Neural cell (in vitro differentiated cells): ENCODE measurements at regions not wholly inside any gene's neighbourhood (a gene's known extent, or its start where the extent isn't known, plus 50 kb on each side); places are given as distances from the start of the nearest gene placed in this dataset.

Experiments
- H2AFZ ChIP-seq: fragments of 200-600, 300-800 bp; sonication (generic), shearing (Covaris generic); 2 replicates; pipeline ENCODE4 v1.6.0; 2014; ENCODE audit warnings: low read depth, mild to moderate bottlenecking, antibody characterized with exemption, low read length, moderate library complexity
- H3F3A ChIP-seq: fragments of 200-600 bp; shearing (Covaris generic); 2 replicates; pipeline ENCODE4 v1.6.1; 2016; ENCODE audit warnings: mild to moderate bottlenecking, moderate library complexity, mixed read lengths, antibody characterized with exemption, low read length; ENCODE audit not compliant: insufficient read depth, poor library complexity, severe bottlenecking
- H3K27ac ChIP-seq: fragments of 200-600, 300-800 bp; sonication (generic), shearing (Covaris generic); 2 replicates; pipeline ENCODE4 v1.5.1; 2014; ENCODE audit warnings: mild to moderate bottlenecking, low read length, moderate library complexity
- H3K27me3 ChIP-seq: fragments of 300-800, 200-600 bp; sonication (generic), shearing (Covaris generic); 2 replicates; pipeline ENCODE4 v1.6.0; 2014; ENCODE audit warnings: mild to moderate bottlenecking, low read depth, low read length, moderate library complexity; ENCODE audit not compliant: insufficient read depth
- H3K36me3 ChIP-seq: fragments of 300-800, 200-600 bp; sonication (generic), shearing (Covaris generic); 2 replicates; pipeline ENCODE4 v1.5.1; 2014; ENCODE audit warnings: mild to moderate bottlenecking, antibody characterized with exemption, low read length, moderate library complexity; ENCODE audit not compliant: insufficient read depth
- H3K4me2 ChIP-seq: fragments of 300-800, 200-600 bp; sonication (generic), shearing (Covaris generic); 2 replicates; pipeline ENCODE4 v1.6.0; 2014; ENCODE audit warnings: mild to moderate bottlenecking, low read length
- H3K4me3 ChIP-seq: fragments of 300-800, 200-600 bp; sonication (generic), shearing (Covaris generic); 2 replicates; pipeline ENCODE4 v1.5.1; 2014; ENCODE audit warnings: mild to moderate bottlenecking, low read length, moderate library complexity
- H3K79me2 ChIP-seq: fragments of 200-600 bp; shearing (Covaris generic); replicated peaks from 2 replicates; pipeline ENCODE4 v1.6.0; 2014; ENCODE audit warnings: mild to moderate bottlenecking, low read length, moderate library complexity; ENCODE audit not compliant: insufficient read depth
- H3K9ac ChIP-seq: fragments of 300-800, 200-600 bp; sonication (generic), shearing (Covaris generic); 2 replicates; pipeline ENCODE4 v1.6.1; 2016; ENCODE audit warnings: mild to moderate bottlenecking, low read length, mixed read lengths
- H3K9me2 ChIP-seq: fragments of 200-600 bp; shearing (Covaris generic); 2 replicates; pipeline ENCODE4 v1.6.1; 2016; ENCODE audit warnings: mild to moderate bottlenecking, low read length, mixed read lengths; ENCODE audit not compliant: insufficient read depth
- H3K9me3 ChIP-seq: fragments of 200-600, 300-800 bp; sonication (generic), shearing (Covaris generic); 2 replicates; pipeline ENCODE4 v1.6.1; 2016; ENCODE audit warnings: mild to moderate bottlenecking, mixed run types, low read length, moderate library complexity, mixed read lengths
- H4K20me1 ChIP-seq: fragments of 200-600 bp; shearing (Covaris generic); 2 replicates; pipeline ENCODE4 v1.6.1; 2016; ENCODE audit warnings: mild to moderate bottlenecking, mixed run types; ENCODE audit not compliant: insufficient read depth
- EP300 ChIP-seq: fragments of 450-650 bp; conservative IDR thresholded peaks from 2 replicates; pipeline ENCODE4 v1.6.1; 2014; ENCODE audit warnings: antibody characterized with exemption, mild to moderate bottlenecking, moderate library complexity; ENCODE audit not compliant: poor library complexity, severe bottlenecking
- EZH2 ChIP-seq: fragments of 200-600, 300-800 bp; shearing (Covaris generic), sonication (generic); IDR thresholded peaks from 2 replicates; pipeline ENCODE4 v1.6.1; 2014; ENCODE audit warnings: antibody characterized with exemption, low read length, borderline replicate concordance, mild to moderate bottlenecking; ENCODE audit not compliant: insufficient read depth, poor library complexity, severe bottlenecking
- MXI1 ChIP-seq: fragments of 450-650 bp; conservative IDR thresholded peaks from 2 replicates; pipeline ENCODE4 v1.6.1; 2014; ENCODE audit warnings: antibody characterized with exemption, mild to moderate bottlenecking; ENCODE audit not compliant: poor library complexity, severe bottlenecking
- POLR2AphosphoS5 ChIP-seq: IDR thresholded peaks from 2 replicates; pipeline ENCODE4 v1.6.1; 2012
- RAD21 ChIP-seq: fragments of 450-650 bp; conservative IDR thresholded peaks from 2 replicates; pipeline ENCODE4 v1.6.1; 2014; ENCODE audit warnings: antibody characterized with exemption, mild to moderate bottlenecking, moderate library complexity
- REST ChIP-seq: IDR thresholded peaks from 2 replicates; pipeline ENCODE4 v1.6.1; 2012; ENCODE audit warnings: borderline replicate concordance
- SMC3 ChIP-seq: fragments of 450-650 bp; conservative IDR thresholded peaks from 2 replicates; pipeline ENCODE4 v1.6.1; 2014; ENCODE audit warnings: antibody characterized with exemption, mild to moderate bottlenecking, moderate library complexity; ENCODE audit not compliant: poor library complexity
- TAF1 ChIP-seq: IDR thresholded peaks from 2 replicates; pipeline ENCODE4 v1.6.1; 2012; ENCODE audit warnings: low read depth
- TF ChIP-seq, protein P1 (sequence below): fragments of 450-650 bp; IDR thresholded peaks from 2 replicates; pipeline ENCODE4 v1.5.1; 2014; ENCODE audit warnings: antibody characterized with exemption, mild to moderate bottlenecking, moderate library complexity; ENCODE audit not compliant: poor library complexity, severe bottlenecking

- Histone ChIP-seq H3K27me3 (no peaks in the 10 kb centered on the region), H3F3A (no peaks in the 10 kb centered on the region), H3K36me3 (no peaks in the 10 kb centered on the region), H3K4me2 (no peak overlapping the region), H3K79me2 (no peaks in the 10 kb centered on the region), H3K9me3 (no peaks in the 10 kb centered on the region), H3K27ac (no peak overlapping the region), H3K4me3 (no peak overlapping the region), H3K9me2 (no peaks in the 10 kb centered on the region), H4K20me1 (no peaks in the 10 kb centered on the region), H2AFZ (no peak overlapping the region), H3K9ac (no peak overlapping the region)
- TF ChIP-seq, protein P1, sequence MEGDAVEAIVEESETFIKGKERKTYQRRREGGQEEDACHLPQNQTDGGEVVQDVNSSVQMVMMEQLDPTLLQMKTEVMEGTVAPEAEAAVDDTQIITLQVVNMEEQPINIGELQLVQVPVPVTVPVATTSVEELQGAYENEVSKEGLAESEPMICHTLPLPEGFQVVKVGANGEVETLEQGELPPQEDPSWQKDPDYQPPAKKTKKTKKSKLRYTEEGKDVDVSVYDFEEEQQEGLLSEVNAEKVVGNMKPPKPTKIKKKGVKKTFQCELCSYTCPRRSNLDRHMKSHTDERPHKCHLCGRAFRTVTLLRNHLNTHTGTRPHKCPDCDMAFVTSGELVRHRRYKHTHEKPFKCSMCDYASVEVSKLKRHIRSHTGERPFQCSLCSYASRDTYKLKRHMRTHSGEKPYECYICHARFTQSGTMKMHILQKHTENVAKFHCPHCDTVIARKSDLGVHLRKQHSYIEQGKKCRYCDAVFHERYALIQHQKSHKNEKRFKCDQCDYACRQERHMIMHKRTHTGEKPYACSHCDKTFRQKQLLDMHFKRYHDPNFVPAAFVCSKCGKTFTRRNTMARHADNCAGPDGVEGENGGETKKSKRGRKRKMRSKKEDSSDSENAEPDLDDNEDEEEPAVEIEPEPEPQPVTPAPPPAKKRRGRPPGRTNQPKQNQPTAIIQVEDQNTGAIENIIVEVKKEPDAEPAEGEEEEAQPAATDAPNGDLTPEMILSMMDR: no peak
- TF ChIP-seq EZH2 (no peak), POLR2AphosphoS5 (no peak), MXI1 (no peak), REST (no peak), RAD21 (no peak), SMC3 (no peak)
Observed at GRCh38 chr2:64831977-64832328, 157.2 kb upstream of the SLC1A4 start.

DNA sequence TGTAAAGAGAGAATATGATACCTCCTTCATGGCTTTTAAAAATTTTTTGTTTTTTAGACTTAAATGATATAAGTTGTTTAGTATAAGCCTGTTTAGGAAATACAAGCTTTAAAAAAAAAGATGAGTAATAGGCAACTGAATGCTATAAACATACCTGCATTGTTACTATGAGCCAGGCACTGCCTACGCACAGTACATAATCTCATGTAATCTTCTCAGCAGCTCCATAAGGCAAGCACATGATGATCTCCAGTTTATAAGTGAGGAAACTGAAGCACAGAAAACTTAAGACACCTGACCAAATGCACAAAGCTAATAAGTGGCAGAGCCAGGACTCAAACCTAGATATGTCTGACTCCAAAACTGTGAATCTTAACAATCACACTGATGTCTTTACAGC lies 156.3 kb upstream of the SLC1A4 start:
- Histone ChIP-seq H4K20me1 (no peaks in the 10 kb centered on the region), H2AFZ (no peak overlapping the region), H3K79me2 (no peaks in the 10 kb centered on the region), H3K9me2 (no peaks in the 10 kb centered on the region), H3K27ac (no peak overlapping the region), H3K27me3 (no peaks in the 10 kb centered on the region), H3K9ac (no peak overlapping the region), H3K4me2 (no peak overlapping the region), H3F3A (no peaks in the 10 kb centered on the region), H3K9me3 (no peaks in the 10 kb centered on the region), H3K36me3 (no peaks in the 10 kb centered on the region), H3K4me3 (no peak overlapping the region)
- TF ChIP-seq EZH2: no peak
- TF ChIP-seq MXI1: no peak
- no peak for TF ChIP-seq SMC3
- no peak for TF ChIP-seq RAD21
- no peak for TF ChIP-seq POLR2AphosphoS5
- TF ChIP-seq EP300: no peak
- no peak for TF ChIP-seq REST
- TF ChIP-seq TAF1: no peak
- TF ChIP-seq, protein P1: no peak
